ENCODE measurements at regions not wholly inside any gene's neighbourhood (a gene's known extent, or its start where the extent isn't known, plus 50 kb on each side); places are given as distances from the start of the nearest gene placed in this dataset.

DNA sequence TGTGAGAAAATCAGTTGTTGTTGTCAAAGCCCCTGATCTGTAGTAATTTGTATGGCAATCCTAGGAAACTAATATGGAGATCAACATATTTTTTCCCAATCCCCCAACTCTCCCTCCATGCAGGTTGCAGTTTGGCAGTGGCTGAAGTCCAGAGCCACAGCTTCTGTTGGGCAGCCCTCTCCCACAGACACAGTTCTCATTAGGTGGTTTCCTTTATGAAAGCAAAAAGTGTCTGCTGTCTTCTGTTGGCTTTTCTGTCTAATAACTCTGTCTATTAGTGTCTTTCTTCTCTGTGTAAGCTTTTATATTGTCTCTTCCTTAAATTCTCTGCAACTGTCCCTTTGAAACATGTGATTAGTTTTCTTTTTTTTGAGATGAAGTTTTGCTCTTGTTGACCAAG lies 914.3 kb upstream of the NCAM2 start:
- ChIA-PET POLR2A (no interaction called here), CTCF (no interaction called here)
- Histone ChIP-seq H3K9me3 (ENCODE audit: control insufficient read depth, insufficient read depth, low read length) (peaks cover 11% of the 10 kb centered on the region; the same call in 1 of the 2 replicates), H3K4me3 (ENCODE audit: low read depth, low read length) (no peak overlapping the region), H3K27me3 (ENCODE audit: control insufficient read depth, insufficient read depth, low read length) (no peaks in the 10 kb centered on the region), H3K27ac (ENCODE audit: low read depth, low read length) (no peak overlapping the region)
- TF ChIP-seq, protein P1, sequence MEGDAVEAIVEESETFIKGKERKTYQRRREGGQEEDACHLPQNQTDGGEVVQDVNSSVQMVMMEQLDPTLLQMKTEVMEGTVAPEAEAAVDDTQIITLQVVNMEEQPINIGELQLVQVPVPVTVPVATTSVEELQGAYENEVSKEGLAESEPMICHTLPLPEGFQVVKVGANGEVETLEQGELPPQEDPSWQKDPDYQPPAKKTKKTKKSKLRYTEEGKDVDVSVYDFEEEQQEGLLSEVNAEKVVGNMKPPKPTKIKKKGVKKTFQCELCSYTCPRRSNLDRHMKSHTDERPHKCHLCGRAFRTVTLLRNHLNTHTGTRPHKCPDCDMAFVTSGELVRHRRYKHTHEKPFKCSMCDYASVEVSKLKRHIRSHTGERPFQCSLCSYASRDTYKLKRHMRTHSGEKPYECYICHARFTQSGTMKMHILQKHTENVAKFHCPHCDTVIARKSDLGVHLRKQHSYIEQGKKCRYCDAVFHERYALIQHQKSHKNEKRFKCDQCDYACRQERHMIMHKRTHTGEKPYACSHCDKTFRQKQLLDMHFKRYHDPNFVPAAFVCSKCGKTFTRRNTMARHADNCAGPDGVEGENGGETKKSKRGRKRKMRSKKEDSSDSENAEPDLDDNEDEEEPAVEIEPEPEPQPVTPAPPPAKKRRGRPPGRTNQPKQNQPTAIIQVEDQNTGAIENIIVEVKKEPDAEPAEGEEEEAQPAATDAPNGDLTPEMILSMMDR (IDR thresholded peaks at IDR 0.05; ENCODE audit: low read depth, low read length): no peak
- DNase-seq (ENCODE audit: low read depth, low spot score): no peak

DNA sequence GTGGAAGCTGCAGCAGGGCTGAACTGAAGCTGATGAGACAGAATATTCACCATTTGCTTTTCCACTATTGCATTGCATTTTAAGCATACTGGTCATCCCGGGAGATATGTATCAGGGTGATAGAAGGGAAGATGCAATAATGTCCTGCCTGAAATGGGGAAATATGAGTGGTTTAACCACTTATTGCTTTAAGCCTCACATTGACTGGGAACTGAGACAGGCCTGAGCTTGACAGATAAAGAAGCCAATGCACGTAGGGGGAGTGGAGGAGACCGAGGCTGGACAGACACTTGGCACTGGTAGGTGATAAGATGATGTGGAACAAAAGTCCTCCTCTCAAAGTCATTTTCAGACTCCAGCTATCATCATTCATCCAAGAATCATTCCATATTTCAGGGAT lies 911.7 kb upstream of the NCAM2 start:
- POLR2A ChIA-PET: no interaction called here
- H3K9me3 ChIP-seq (ENCODE audit: control insufficient read depth, insufficient read depth, low read length): peaks cover 11% of the 10 kb centered on the region
- no peak overlapping the region for H3K4me3 ChIP-seq (ENCODE audit: low read depth, low read length)
- no peak for DNase-seq (ENCODE audit: low read depth, low spot score)
- H3K27ac ChIP-seq (ENCODE audit: low read depth, low read length): no peak overlapping the region
- CTCF ChIA-PET: no interaction called here
- TF ChIP-seq, protein P1 (IDR thresholded peaks at IDR 0.05; ENCODE audit: low read depth, low read length): no peak
- no peaks in the 10 kb centered on the region for H3K27me3 ChIP-seq (ENCODE audit: control insufficient read depth, insufficient read depth, low read length)

DNA sequence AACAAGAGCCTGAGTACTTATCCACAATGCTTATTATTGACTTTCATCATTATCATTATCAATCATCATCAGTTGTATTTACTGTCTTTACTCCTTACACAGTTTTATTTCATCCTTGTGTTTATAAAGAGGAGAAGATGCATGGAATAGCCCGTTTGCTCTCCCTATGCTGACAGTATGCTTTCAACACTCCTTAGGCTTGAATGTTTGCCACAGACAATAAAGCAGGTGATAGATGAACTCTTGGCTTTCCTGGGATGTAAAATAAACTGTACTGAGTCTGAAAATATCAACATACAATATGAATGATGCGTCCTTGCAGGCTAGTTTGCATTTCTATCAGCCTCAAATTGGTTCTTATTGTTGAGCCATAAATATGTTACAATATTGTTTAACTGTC lies 891.8 kb upstream of the NCAM2 start:
- peaks cover 12% of the 10 kb centered on the region for H3K9me3 ChIP-seq (ENCODE audit: control insufficient read depth, insufficient read depth, low read length)
- POLR2A ChIA-PET: no interaction called here
- TF ChIP-seq, protein P1 (IDR thresholded peaks at IDR 0.05; ENCODE audit: low read depth, low read length): no peak
- CTCF ChIA-PET: no interaction called here
- no peaks in the 10 kb centered on the region for H3K27me3 ChIP-seq (ENCODE audit: control insufficient read depth, insufficient read depth, low read length)
- no peak for DNase-seq (ENCODE audit: low read depth, low spot score)
- H3K27ac ChIP-seq (ENCODE audit: low read depth, low read length): no peak overlapping the region
- no peak overlapping the region for H3K4me3 ChIP-seq (ENCODE audit: low read depth, low read length)

DNA sequence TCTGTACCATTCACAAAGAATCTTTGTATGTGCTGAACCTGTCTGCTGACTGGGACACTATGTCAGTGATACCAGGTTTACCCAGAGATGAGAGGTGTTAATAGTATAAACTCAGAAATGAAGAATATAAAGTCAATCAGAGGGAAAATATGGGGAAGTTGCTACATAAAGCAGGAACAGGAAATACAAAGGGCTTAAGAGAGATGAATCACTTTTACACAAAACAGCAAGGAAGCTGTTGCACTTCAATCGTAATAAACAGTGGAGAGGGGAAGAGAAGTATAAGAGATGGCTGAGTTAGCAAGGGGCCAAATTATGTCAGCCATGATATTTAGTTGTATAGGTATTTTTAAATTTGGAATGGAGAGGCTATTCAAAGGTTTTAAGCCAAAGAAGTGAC lies 890.2 kb upstream of the NCAM2 start:
- ChIA-PET POLR2A (no interaction called here), CTCF (no interaction called here)
- Histone ChIP-seq H3K27ac (ENCODE audit: low read depth, low read length) (no peak overlapping the region), H3K27me3 (ENCODE audit: control insufficient read depth, insufficient read depth, low read length) (no peaks in the 10 kb centered on the region), H3K4me3 (ENCODE audit: low read depth, low read length) (no peak overlapping the region), H3K9me3 (ENCODE audit: control insufficient read depth, insufficient read depth, low read length) (peaks cover 10% of the 10 kb centered on the region)
- TF ChIP-seq, protein P1 (IDR thresholded peaks at IDR 0.05; ENCODE audit: low read depth, low read length): no peak
- no peak for DNase-seq (ENCODE audit: low read depth, low spot score)

DNA sequence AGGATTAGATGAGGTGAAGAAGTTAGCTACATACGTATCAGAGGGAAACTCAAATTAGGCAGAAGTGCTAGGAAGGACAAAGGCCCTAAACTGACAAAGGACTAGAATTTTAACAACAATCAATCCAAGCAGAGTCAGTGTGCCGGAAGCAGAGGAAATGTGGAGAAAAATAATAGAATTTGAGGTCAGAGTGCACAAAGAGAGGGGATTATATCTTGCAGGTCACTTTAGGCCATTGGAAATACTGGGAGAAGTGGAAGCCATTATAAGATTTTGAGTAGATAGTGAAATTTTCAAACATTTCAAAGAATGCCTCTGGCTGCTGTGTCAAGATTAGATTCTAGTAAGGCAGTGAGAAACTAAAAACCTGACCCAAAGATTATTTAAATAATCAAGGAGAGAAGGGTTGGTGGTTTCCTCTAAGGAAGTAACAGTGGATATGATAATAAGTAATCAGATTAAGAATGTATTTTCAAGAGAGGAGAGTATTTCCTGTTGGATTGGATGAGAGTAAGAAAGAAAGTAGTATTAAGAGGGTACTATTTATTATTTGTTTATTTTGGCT lies 889.2 kb upstream of the NCAM2 start:
- Histone ChIP-seq H3K4me3 (ENCODE audit: low read depth, low read length) (no peak overlapping the region), H3K27me3 (ENCODE audit: control insufficient read depth, insufficient read depth, low read length) (no peaks in the 10 kb centered on the region), H3K27ac (ENCODE audit: low read depth, low read length) (no peak overlapping the region), H3K9me3 (ENCODE audit: control insufficient read depth, insufficient read depth, low read length) (peaks cover 10% of the 10 kb centered on the region)
- CTCF ChIA-PET: no interaction called here
- POLR2A ChIA-PET: no interaction called here
- DNase-seq (ENCODE audit: low read depth, low spot score): no peak
- TF ChIP-seq, protein P1 (IDR thresholded peaks at IDR 0.05; ENCODE audit: low read depth, low read length): no peak

All from AG04450 (cell line).